ENCODE measurements at regions not wholly inside any gene's neighbourhood (a gene's known extent, or its start where the extent isn't known, plus 50 kb on each side); places are given as distances from the start of the nearest gene placed in this dataset.

DNA sequence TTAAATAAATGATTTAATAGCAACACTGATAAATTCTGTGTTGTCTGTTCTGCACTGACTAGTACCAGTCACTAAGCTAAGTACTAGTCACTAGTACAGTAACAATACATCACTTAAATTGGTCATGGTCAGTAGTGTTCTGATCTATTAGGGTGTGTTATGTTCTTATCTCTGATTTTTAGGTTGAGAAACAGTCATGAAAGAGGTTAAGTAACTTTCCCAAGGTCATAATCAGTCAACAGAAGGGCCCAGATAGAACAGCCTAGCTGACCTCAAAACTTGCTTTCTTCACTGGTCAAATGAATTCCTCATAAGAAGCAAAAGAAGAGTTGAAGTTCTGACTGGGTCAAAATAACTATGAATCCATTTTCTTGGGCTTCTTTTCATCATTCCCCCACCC is 1492.7 kb downstream of the MAT2B start:
- Histone ChIP-seq H2AFZ (ENCODE audit: control insufficient read depth, low read depth, low read length) (no peak overlapping the region), H4K20me1 (ENCODE audit: control insufficient read depth, insufficient read depth) (no peaks in the 10 kb centered on the region), H3K9ac (ENCODE audit: control insufficient read depth, insufficient read depth, low read length) (no peak overlapping the region), H3K79me2 (ENCODE audit: control insufficient read depth, insufficient read depth, low read length) (no peaks in the 10 kb centered on the region), H3K4me3 (no peak overlapping the region), H3K4me1 (ENCODE audit: control insufficient read depth, insufficient read depth, low read length) (no peaks in the 10 kb centered on the region), H3K4me2 (ENCODE audit: control insufficient read depth, insufficient read depth) (no peak overlapping the region), H3K36me3 (ENCODE audit: control insufficient read depth in 2 of 2, insufficient read depth in 2 of 2, low read length in 1 of 2) (no peaks in the 10 kb centered on the region), H3K27ac (ENCODE audit: control insufficient read depth, insufficient read depth) (no peak overlapping the region), H3K27me3 (replicated peaks in 1 of 2; ENCODE audit: control insufficient read depth in 2 of 2, insufficient read depth in 2 of 2, low read length in 1 of 2) (no peaks in the 10 kb centered on the region), H3K9me3 (replicated peaks; ENCODE audit: control insufficient read depth, insufficient read depth, low read length) (no peaks in the 10 kb centered on the region)
- RAD21 ChIA-PET (ENCODE audit: unreplicated experiment), result no interaction called here
- POLR2A ChIA-PET, result no interaction called here
- no peak for FAIRE-seq
- in situ Hi-C loops (cut with MboI), result no loop called here
- ATAC-seq, result no peak
- no TSS peak for BruUV-seq (replicated peaks)
- intact Hi-C loops (cut with micrococcal nuclease; ENCODE audit: unreplicated experiment), result no loop called here
- SMC1A ChIA-PET (ENCODE audit: uncharacterized antibody, unreplicated experiment), result no interaction called here
- TF ChIP-seq EGR1 (IDR thresholded peaks at IDR 0.05; ENCODE audit: borderline replicate concordance in 1 of 2, low read depth in 2 of 2, low read length in 2 of 2) (no peak), SREBF2 (IDR thresholded peaks at IDR 0.05; ENCODE audit: low read length) (no peak), FOXK2 (IDR thresholded peaks at IDR 0.05) (no peak), BMI1 (IDR thresholded peaks at IDR 0.05; ENCODE audit: borderline replicate concordance) (no peak), WRNIP1 (IDR thresholded peaks at IDR 0.05; ENCODE audit: borderline replicate concordance, low read depth, low read length) (no peak), ZBED1 (IDR thresholded peaks at IDR 0.05; ENCODE audit: borderline replicate concordance) (no peak), SRF (IDR thresholded peaks at IDR 0.05; ENCODE audit: low read depth in 2 of 2, low read length in 2 of 2) (no peak)
- TF ChIP-seq, protein P1, sequence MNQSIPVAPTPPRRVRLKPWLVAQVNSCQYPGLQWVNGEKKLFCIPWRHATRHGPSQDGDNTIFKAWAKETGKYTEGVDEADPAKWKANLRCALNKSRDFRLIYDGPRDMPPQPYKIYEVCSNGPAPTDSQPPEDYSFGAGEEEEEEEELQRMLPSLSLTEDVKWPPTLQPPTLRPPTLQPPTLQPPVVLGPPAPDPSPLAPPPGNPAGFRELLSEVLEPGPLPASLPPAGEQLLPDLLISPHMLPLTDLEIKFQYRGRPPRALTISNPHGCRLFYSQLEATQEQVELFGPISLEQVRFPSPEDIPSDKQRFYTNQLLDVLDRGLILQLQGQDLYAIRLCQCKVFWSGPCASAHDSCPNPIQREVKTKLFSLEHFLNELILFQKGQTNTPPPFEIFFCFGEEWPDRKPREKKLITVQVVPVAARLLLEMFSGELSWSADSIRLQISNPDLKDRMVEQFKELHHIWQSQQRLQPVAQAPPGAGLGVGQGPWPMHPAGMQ (IDR thresholded peaks at IDR 0.05; ENCODE audit: borderline replicate concordance), result no peak
- TF ChIP-seq, protein P2, sequence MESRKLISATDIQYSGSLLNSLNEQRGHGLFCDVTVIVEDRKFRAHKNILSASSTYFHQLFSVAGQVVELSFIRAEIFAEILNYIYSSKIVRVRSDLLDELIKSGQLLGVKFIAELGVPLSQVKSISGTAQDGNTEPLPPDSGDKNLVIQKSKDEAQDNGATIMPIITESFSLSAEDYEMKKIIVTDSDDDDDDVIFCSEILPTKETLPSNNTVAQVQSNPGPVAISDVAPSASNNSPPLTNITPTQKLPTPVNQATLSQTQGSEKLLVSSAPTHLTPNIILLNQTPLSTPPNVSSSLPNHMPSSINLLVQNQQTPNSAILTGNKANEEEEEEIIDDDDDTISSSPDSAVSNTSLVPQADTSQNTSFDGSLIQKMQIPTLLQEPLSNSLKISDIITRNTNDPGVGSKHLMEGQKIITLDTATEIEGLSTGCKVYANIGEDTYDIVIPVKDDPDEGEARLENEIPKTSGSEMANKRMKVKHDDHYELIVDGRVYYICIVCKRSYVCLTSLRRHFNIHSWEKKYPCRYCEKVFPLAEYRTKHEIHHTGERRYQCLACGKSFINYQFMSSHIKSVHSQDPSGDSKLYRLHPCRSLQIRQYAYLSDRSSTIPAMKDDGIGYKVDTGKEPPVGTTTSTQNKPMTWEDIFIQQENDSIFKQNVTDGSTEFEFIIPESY (IDR thresholded peaks at IDR 0.05), result no peak
- DNase-seq (ENCODE audit: low read depth, low spot score), result no peak
- CTCF ChIA-PET, result no interaction called here

Measured in GM12878 (cell line).